Activated CD4-positive, alpha-beta T cell treated with anti-CD3 and anti-CD28 coated beads, Interleukin-2, amount 50 U/mL, for 24 hours (primary cell): ENCODE measurements at regions not wholly inside any gene's neighbourhood (a gene's known extent, or its start where the extent isn't known, plus 50 kb on each side); places are given as distances from the start of the nearest gene placed in this dataset.

Source experiments
- DNase-seq, 2 donors: peaks; one replicate each; pipeline ENCODE4 v3.0.0-alpha.2; 2020; ENCODE audit warnings: low read depth in 1 of 2, low spot score in 1 of 2

GRCh38 chr6:92181347-92181746 lies 1238.0 kb downstream of the EPHA7 start:
- no peak for DNase-seq

DNA sequence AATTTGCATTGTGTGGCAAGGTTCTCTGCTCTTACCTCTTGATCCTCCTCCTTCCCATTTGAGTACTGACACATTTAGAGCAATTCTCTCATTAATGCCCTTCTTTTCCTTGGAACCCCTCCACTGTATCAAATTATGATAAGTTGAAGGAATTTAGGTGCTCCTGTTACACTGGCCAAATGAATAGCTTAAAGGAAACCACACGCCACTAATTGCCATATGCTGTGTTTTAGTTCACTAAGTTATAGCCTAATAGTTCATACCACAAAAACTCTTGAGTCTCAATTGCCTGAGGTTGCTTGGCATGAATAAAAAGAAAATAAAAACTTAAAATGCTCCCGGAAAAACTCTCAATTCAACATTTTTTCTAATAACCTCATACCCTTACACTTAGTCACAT lies 1239.3 kb downstream of the EPHA7 start:
- DNase-seq, result no peak

- no peak for DNase-seq
These were observed 1242.7 kb downstream of the EPHA7 start for GRCh38 chr6:92176666-92177065.

DNA sequence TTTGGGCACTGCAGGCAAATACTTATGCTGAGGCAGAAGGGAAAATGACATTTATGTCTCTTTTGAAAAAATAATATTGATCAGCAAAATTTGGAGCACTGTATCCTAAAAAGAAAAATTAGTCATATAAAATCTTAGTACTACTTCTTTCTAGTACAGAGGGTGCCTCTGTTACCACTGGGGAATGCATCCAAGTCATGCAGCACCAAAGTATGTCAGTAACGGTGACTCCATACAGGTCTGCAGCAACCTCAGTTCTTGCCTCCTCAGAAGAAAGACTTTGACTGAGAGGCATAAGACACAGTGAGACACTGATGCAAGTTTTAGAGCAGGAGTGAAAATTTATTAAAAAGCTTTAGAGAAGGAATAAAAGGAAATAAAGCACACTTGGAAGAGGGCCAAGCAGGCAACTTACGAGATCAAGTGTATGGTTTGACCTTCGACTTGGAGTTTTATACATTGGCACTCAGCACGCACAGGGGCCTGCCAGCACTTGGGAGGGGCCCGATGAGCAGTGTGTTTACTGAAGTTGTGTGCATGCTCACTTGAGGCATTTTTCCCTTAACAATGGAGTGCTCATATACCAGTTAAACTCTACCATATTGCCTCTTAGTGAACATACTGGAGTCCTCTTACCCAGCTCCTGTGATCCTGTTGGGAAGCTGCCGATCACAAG lies 1244.8 kb downstream of the EPHA7 start:
- no peak for DNase-seq

- no peak for DNase-seq
These were observed 1249.9 kb downstream of the EPHA7 start for GRCh38 chr6:92169506-92169905.

- DNase-seq, result no peak
These were observed 1252.7 kb downstream of the EPHA7 start for GRCh38 chr6:92166666-92167065.

DNA sequence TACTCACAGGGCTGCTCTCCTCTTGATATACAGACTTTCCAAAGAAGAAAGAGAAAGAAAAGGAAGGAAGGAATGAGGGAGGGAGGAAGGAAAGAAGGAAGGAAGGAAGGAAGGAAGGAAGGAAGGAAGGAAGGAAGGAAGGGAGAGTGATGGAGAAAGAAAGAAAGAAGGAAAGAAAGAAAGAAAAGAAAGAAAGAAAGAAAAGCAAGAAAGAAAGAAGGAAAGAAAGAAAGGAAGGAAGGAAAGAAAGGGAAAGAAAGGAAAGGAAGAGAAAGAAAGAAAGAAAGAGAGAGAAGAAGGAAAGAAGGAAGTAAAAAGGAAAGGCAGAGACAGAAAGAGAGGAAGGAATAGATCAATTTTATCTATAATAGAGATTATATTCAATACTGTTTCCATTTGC lies 1257.4 kb downstream of the EPHA7 start:
- DNase-seq, result no peak

DNA sequence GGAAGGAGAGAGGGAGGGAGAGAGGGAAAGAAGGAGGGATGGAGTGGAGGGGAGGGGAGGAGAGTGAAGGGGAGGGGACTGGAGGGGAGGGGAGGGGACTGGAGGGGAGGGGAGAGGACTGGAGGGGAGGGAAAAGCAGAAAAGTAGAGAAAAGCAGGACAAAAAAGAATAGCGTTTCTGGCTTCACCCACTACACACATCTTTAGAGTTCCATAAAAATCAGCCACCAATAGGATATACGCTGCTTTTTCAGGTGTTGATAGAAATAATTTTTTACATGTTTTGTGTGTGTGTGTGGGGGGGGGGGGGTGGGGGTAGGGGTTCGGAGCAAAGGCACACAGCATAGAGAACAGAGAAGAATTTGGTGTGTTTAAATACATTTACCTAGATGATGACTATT lies 1259.1 kb downstream of the EPHA7 start:
- no peak for DNase-seq

DNA sequence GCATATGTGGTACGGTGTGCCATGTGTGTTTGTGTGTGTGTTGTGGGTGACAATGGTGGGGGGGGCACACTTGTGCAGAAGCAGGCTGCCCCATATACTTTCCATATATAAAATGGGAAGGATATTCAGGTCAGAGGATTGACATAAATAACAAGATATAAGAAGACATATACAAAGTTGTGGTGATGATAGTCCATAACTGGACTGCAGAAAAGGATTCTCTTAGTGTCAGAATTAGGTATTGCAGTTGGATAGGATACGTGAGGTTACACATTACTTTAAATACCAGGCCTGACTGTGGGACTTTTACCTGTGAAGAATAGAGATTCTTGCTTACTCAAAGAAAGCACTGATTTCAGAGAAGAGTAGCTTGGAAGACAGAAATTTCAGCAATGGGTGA lies 1260.3 kb downstream of the EPHA7 start:
- no peak for DNase-seq

GRCh38 chr6:92150553-92150952 lies 1268.8 kb downstream of the EPHA7 start:
- DNase-seq, result no peak

DNA sequence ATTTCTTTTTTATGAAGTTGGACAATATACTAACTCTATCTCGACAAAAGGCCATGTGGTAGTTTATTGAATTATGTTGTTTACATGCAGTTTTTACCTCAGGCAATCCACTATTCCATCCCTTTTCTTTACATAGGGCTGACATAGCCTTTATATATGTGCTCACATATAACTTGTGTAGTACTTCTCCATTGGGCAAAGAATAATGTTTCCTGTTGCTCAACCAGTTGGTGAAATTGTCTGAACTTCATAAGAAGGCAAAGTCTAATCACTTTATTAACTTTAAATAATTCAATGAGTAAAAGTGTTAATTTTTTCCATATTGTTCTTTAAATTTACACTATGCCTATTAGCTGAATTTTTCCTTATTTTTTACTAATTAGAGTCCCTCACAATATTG lies 1272.1 kb downstream of the EPHA7 start:
- no peak for DNase-seq

- no peak for DNase-seq
These were observed 1279.8 kb downstream of the EPHA7 start for GRCh38 chr6:92139601-92140000.

GRCh38 chr6:92132957-92133356 lies 1286.4 kb downstream of the EPHA7 start:
- no peak for DNase-seq

GRCh38 chr6:92132457-92132856 lies 1286.9 kb downstream of the EPHA7 start:
- no peak for DNase-seq

DNA sequence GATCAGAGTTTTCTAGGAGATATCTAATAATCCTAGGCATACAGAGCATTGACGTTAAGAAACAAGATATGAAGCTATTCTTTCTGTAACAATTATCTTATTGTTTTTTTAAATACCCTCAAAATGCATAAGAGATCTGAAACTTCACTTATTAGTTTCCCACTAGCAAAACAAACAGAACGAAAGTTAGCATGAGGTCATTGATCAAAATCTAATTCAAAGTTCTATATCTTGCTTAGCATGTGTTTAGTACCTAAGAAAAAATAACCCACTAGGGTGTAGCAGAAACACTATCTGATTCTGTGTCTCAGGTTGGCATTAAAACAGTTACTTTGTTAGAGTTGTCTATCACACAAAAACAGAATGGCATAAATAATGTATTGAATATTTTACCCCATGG lies 1288.4 kb downstream of the EPHA7 start:
- no peak for DNase-seq

DNA sequence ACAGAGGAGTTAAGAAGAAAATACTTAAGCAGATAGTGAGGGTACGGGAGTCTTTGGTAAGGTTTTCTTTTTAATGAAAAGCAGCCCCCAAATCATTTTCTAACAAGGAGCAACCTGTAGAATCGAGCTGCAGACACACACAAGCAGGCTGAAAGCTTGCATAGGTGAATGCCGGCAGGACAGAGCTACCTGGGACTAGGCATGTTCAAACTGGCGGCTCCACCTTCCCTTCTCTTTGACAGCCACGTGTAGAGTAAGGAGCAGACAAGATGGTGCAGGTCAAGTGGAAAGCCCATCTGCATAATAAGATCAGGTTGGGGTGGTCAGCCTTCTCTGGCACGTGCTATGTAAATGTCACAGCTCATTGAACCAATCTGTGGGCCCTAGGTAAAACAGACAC lies 1292.4 kb downstream of the EPHA7 start:
- no peak for DNase-seq

DNA sequence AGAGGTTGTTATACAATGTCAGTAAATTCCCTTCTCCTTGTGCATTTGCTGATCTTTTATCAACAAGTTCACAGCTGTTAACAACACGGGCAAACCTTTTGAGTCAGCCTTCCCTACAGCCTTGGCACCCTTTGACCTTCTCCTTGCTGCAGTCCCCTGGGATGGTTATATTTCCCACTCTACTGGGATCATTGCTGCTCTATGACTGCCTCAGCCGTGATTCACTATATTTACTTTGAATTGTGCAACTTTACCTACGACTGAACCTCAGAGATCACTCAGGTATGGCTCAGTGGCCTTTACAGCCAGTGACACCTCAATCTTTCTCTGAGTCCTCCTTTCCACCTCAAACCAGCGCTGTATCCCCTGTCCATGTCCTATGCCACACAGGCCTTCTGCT lies 1293.3 kb downstream of the EPHA7 start:
- DNase-seq, result no peak

GRCh38 chr6:92125681-92126080 lies 1293.7 kb downstream of the EPHA7 start:
- DNase-seq, result no peak

DNA sequence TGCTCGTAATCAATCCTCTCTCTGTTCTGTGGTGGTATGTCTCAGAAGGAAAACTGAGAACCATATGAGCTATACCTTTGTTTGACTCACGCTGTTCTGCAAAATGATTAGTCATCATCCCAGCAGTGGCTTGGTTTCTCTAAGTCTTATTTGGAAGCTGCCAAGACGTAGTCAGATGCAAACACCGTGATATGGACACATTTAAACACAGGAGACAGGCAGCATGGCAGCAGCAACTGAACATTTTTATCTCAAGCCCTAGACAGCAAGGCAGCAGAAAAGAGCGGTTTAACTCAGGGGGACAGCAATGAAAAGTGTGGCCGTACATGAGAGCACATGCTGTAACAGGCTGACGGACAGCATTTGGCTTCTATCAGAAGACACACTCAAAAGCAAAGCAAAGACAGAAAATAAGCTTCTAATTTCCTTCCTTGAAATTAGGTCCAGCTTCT lies 1295.1 kb downstream of the EPHA7 start:
- DNase-seq, result no peak

- DNase-seq, result no peak
These were observed 1296.6 kb downstream of the EPHA7 start for GRCh38 chr6:92122746-92123145.

- DNase-seq, result no peak
These were observed 1298.1 kb downstream of the EPHA7 start for GRCh38 chr6:92121228-92121627.

DNA sequence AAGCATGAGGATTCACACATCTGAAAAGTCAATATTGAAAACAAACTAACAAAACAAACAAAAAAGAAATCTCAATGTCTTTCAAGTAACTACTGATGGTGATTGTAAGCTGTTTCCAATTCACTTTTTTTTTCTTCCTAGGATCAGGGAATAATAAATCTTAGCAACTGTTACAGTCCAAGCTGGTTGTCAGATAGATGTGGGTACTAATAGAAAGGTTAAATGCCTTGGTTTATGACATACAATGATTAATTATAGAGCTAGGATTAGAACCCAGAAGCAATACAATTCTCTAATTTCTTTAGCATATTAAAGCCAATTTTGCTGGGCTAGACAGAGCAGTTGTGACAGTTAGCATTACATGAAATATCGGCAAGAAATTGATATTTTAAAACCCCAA lies 1301.6 kb downstream of the EPHA7 start:
- DNase-seq, result no peak

DNA sequence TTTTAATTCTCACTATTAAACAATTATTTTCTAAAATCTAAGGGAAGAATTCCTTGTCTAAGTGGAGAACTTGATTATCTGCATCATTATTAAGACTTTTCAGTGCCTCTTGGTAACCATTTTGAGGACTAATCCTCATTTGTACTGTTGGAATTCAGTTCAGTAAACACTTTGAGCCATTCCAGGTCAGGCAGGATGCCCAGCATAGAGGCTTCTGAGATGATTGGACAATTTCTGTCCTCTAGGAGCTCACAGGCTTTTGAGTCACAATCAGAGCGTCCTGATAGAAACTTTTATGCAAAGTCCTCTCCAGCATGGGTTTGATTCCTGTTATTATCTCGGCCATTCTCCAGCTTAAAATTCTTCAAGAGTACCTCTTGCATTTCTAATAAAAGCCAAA lies 1304.6 kb downstream of the EPHA7 start:
- no peak for DNase-seq
